ENCODE measurements at regions not wholly inside any gene's neighbourhood (a gene's known extent, or its start where the extent isn't known, plus 50 kb on each side); places are given as distances from the start of the nearest gene placed in this dataset.

DNA sequence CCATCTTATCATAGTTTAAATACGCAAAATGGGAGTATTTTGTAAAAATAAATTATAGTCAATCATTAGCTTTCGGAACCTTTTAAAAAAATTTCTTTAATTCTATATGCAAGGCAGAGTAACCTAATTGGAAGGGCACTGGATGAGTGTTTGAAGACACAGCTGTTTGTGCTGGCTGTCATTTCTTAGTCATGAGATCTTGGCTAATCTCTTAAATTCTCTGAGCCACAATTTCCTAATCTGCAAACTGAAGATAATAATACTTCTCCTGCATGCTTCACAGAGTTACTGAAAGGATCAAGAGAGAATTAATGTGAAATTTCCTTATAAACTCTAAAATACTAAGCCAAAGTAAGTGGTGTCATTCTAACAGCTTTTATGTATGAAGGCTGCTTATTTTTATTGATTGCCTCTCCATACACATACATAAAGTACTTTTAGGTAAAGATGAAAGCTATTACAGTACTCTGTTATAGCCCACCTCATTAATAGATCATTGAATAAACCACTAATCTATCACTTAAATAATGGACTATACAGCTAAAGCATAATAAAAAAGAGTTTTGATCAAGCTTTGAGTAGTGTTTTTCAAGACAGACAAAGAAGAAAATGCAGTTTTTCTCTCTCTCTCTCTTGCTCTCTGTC is 383.7 kb upstream of the IRAK1BP1 start:
- no peaks in the 10 kb centered on the region for H3K9me2 ChIP-seq (replicated peaks; ENCODE audit: control insufficient read depth, low read length)
- no peaks in the 10 kb centered on the region for H3K4me1 ChIP-seq (ENCODE audit: control insufficient read depth, low read length)
- H3K9me3 ChIP-seq (ENCODE audit: control insufficient read depth, insufficient read depth, low read length), result no peaks in the 10 kb centered on the region
- no peaks in the 10 kb centered on the region for H3F3A ChIP-seq (ENCODE audit: control insufficient read depth, insufficient read depth)
- no peaks in the 10 kb centered on the region for H4K20me1 ChIP-seq (ENCODE audit: control insufficient read depth, insufficient read depth, low read depth, low read length)
- H3K79me2 ChIP-seq (ENCODE audit: control insufficient read depth, low read length), result no peaks in the 10 kb centered on the region
- no peak for TF ChIP-seq EZH2phosphoT487 (IDR thresholded peaks at IDR 0.05; ENCODE audit: borderline replicate concordance, low read length)
- TF ChIP-seq, protein P1, sequence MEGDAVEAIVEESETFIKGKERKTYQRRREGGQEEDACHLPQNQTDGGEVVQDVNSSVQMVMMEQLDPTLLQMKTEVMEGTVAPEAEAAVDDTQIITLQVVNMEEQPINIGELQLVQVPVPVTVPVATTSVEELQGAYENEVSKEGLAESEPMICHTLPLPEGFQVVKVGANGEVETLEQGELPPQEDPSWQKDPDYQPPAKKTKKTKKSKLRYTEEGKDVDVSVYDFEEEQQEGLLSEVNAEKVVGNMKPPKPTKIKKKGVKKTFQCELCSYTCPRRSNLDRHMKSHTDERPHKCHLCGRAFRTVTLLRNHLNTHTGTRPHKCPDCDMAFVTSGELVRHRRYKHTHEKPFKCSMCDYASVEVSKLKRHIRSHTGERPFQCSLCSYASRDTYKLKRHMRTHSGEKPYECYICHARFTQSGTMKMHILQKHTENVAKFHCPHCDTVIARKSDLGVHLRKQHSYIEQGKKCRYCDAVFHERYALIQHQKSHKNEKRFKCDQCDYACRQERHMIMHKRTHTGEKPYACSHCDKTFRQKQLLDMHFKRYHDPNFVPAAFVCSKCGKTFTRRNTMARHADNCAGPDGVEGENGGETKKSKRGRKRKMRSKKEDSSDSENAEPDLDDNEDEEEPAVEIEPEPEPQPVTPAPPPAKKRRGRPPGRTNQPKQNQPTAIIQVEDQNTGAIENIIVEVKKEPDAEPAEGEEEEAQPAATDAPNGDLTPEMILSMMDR (IDR thresholded peaks at IDR 0.05; ENCODE audit: low read depth, low read length, poor library complexity, severe bottlenecking), result no peak
- no peaks in the 10 kb centered on the region for H3K36me3 ChIP-seq (ENCODE audit: control insufficient read depth, low read length)
- H3K4me2 ChIP-seq (ENCODE audit: low read length), result no peak overlapping the region
- no peak overlapping the region for H3K4me3 ChIP-seq (ENCODE audit: low read length)
- no peaks in the 10 kb centered on the region for H3K27me3 ChIP-seq (ENCODE audit: control insufficient read depth, low read length)
- H3K27ac ChIP-seq (ENCODE audit: low read depth, low read length), result no peak overlapping the region

DNA sequence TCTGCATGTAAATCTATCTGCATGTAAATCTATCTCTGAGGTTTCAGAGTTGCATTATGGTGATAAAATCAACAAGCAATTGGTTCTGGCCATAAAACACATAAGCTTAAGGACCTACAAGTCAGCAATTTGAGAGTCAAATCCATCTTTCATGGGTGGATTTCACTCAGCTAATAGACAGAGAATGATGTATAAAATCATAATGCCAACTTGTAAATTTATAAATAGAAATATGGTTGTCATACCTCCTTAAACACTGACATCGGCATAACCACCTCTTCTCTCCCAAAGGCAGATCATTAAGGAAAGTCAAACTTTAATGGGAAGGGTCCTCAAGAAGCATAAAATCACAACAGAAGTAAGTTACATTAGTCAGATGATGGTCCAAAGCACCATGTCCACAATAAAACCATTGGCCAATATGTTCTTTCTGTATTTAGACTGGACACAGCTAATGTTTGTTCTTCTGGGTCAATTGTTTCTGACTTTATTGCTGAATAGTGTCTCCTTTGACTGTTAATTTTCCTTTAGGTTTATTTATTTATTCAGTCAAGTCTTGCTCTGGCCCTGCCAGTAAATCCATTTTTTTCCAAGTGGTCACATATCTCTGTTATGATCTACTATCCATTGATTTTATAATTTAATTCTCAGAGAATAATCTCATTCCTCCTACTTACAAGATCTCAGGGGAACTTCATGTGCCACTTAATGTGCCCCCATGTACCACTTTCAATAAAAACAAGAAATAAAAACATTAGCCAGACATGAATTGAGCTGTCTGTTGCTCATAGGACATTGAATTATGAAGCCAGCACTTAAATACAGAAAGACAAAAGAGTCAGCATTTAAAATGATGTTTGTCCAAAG is 382.9 kb upstream of the IRAK1BP1 start:
- TF ChIP-seq, protein P1 (IDR thresholded peaks at IDR 0.05; ENCODE audit: low read depth, low read length, poor library complexity, severe bottlenecking), result no peak
- TF ChIP-seq EZH2phosphoT487 (IDR thresholded peaks at IDR 0.05; ENCODE audit: borderline replicate concordance, low read length), result no peak
- no peaks in the 10 kb centered on the region for H3K79me2 ChIP-seq (ENCODE audit: control insufficient read depth, low read length)
- no peaks in the 10 kb centered on the region for H3K9me2 ChIP-seq (replicated peaks; ENCODE audit: control insufficient read depth, low read length)
- H3K4me3 ChIP-seq (ENCODE audit: low read length), result no peak overlapping the region
- no peaks in the 10 kb centered on the region for H3K27me3 ChIP-seq (ENCODE audit: control insufficient read depth, low read length)
- no peaks in the 10 kb centered on the region for H4K20me1 ChIP-seq (ENCODE audit: control insufficient read depth, insufficient read depth, low read depth, low read length)
- no peak overlapping the region for H3K27ac ChIP-seq (ENCODE audit: low read depth, low read length)
- H3K9me3 ChIP-seq (ENCODE audit: control insufficient read depth, insufficient read depth, low read length), result no peaks in the 10 kb centered on the region
- H3K4me1 ChIP-seq (ENCODE audit: control insufficient read depth, low read length), result no peaks in the 10 kb centered on the region
- H3K4me2 ChIP-seq (ENCODE audit: low read length), result no peak overlapping the region
- H3K36me3 ChIP-seq (ENCODE audit: control insufficient read depth, low read length), result no peaks in the 10 kb centered on the region
- H3F3A ChIP-seq (ENCODE audit: control insufficient read depth, insufficient read depth), result no peaks in the 10 kb centered on the region

GRCh38 chr6:78487401-78487800 is 379.9 kb upstream of the IRAK1BP1 start:
- Histone ChIP-seq H3F3A (ENCODE audit: control insufficient read depth, insufficient read depth) (no peaks in the 10 kb centered on the region), H3K27me3 (ENCODE audit: control insufficient read depth, low read length) (no peaks in the 10 kb centered on the region), H3K4me3 (ENCODE audit: low read length) (no peak overlapping the region), H4K20me1 (ENCODE audit: control insufficient read depth, insufficient read depth, low read depth, low read length) (no peaks in the 10 kb centered on the region), H3K4me1 (ENCODE audit: control insufficient read depth, low read length) (no peaks in the 10 kb centered on the region), H3K27ac (ENCODE audit: low read depth, low read length) (no peak overlapping the region), H3K36me3 (ENCODE audit: control insufficient read depth, low read length) (no peaks in the 10 kb centered on the region), H3K9me3 (ENCODE audit: control insufficient read depth, insufficient read depth, low read length) (no peaks in the 10 kb centered on the region), H3K79me2 (ENCODE audit: control insufficient read depth, low read length) (no peaks in the 10 kb centered on the region), H3K4me2 (ENCODE audit: low read length) (no peak overlapping the region), H3K9me2 (replicated peaks; ENCODE audit: control insufficient read depth, low read length) (no peaks in the 10 kb centered on the region)
- TF ChIP-seq, protein P1 (IDR thresholded peaks at IDR 0.05; ENCODE audit: low read depth, low read length, poor library complexity, severe bottlenecking), result no peak
- no peak for TF ChIP-seq EZH2phosphoT487 (IDR thresholded peaks at IDR 0.05; ENCODE audit: borderline replicate concordance, low read length)

All from DOHH2 (cell line).